NT2/D1 (cell line): ENCODE measurements at regions not wholly inside any gene's neighbourhood (a gene's known extent, or its start where the extent isn't known, plus 50 kb on each side); places are given as distances from the start of the nearest gene placed in this dataset.

ENCODE experiments used
- DNase-seq: peaks from one replicate; pipeline ENCODE4 v3.0.0-alpha.2; 2011; ENCODE audit warnings: low read depth, low spot score
- H3K27me3 ChIP-seq: 2 replicates; pipeline ENCODE4 v1.6.0; 2011; ENCODE audit warnings: mild to moderate bottlenecking; ENCODE audit not compliant: insufficient read length, insufficient read depth
- H3K36me3 ChIP-seq: 2 replicates; pipeline ENCODE4 v1.6.1; 2011; ENCODE audit warnings: mild to moderate bottlenecking, low read length, mixed read lengths; ENCODE audit not compliant: insufficient read depth, insufficient read length
- H3K4me1 ChIP-seq: 2 replicates; pipeline ENCODE4 v1.5.1; 2011; ENCODE audit not compliant: insufficient read depth, insufficient read length
- H3K4me3 ChIP-seq: 2 replicates; pipeline ENCODE4 v1.5.1; 2011; ENCODE audit warnings: low read depth; ENCODE audit not compliant: insufficient read length
- H3K9ac ChIP-seq: 2 replicates; pipeline ENCODE4 v1.6.0; 2011; ENCODE audit warnings: low read depth; ENCODE audit not compliant: insufficient read length
- H3K9me3 ChIP-seq: 2 replicates; pipeline ENCODE4 v1.5.1; 2011; ENCODE audit warnings: mild to moderate bottlenecking, low read length; ENCODE audit not compliant: insufficient read depth
- SUZ12 ChIP-seq: IDR thresholded peaks from 2 replicates; pipeline ENCODE4 v1.6.1; 2011; ENCODE audit not compliant: insufficient read length, insufficient read depth; ENCODE audit errors: extremely low read depth
- YY1 ChIP-seq: IDR thresholded peaks from 2 replicates; pipeline ENCODE4 v1.6.1; 2011; ENCODE audit not compliant: insufficient read length, insufficient read depth
- ZNF274 ChIP-seq: IDR thresholded peaks from 2 replicates; pipeline ENCODE4 v1.6.1; 2011; ENCODE audit warnings: mild to moderate bottlenecking, low read depth, low read length

- DNase-seq: no peak
- Histone ChIP-seq H3K36me3 (no peaks in the 10 kb centered on the region), H3K9me3 (no peaks in the 10 kb centered on the region), H3K4me3 (no peak overlapping the region), H3K9ac (no peak overlapping the region), H3K4me1 (no peaks in the 10 kb centered on the region), H3K27me3 (no peaks in the 10 kb centered on the region)
- TF ChIP-seq YY1 (no peak), SUZ12 (no peak), ZNF274 (no peak)
Measured at GRCh38 chr9:87088621-87089365, 141.5 kb upstream of the GAS1 start.

DNA sequence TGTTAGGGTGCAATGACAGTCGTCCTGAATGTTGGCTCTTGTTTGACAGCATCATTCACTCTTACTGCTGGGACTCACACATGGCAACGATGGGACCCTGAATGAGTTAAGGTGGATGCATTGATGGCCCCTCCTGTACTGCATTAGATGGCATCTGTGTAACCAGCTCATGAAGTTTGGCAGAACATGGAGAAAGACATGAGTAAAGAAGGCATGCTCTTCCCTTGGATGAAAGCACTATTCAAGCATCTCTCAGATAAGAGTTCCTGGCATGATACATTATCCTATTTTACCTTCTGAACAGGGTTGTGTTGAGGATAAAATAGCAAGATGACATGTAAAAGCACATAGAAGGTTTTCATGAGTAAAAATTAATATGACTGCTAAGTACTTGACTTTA is 142.2 kb upstream of the GAS1 start:
- H3K36me3 ChIP-seq: no peaks in the 10 kb centered on the region

GRCh38 chr9:87089929-87090328 is 142.6 kb upstream of the GAS1 start:
- no peaks in the 10 kb centered on the region for H3K36me3 ChIP-seq
- no peaks in the 10 kb centered on the region for H3K9me3 ChIP-seq
- DNase-seq: no peak

More for the DNA sequence above, 142.2 kb upstream of the GAS1 start:
- Histone ChIP-seq H3K9ac (no peak overlapping the region), H3K9me3 (no peaks in the 10 kb centered on the region), H3K4me3 (no peak overlapping the region), H3K4me1 (no peaks in the 10 kb centered on the region), H3K27me3 (no peaks in the 10 kb centered on the region)
- DNase-seq: no peak
- TF ChIP-seq ZNF274 (no peak), YY1 (no peak), SUZ12 (no peak)

DNA sequence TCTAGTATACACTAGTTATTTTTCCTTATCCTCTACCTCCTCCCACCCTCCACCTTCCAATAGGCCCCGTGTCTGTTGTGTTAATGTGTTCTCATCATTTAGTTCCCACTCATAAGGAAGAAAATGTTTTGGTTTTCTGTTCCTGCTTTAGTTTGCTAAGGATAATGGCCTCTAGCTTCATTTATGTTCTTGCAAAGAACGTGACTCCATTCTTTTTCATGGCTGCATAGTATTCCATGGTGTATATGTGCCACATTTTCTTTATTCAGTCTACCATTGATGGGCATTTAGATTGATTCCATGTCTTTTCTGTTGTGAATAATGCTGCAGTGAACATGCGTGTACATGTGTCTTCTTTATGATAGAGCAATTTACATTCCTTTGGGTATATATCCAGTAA is 146.5 kb upstream of the GAS1 start:
- Histone ChIP-seq H3K4me3 (no peak overlapping the region), H3K36me3 (no peaks in the 10 kb centered on the region), H3K9me3 (no peaks in the 10 kb centered on the region), H3K27me3 (no peaks in the 10 kb centered on the region), H3K4me1 (no peaks in the 10 kb centered on the region), H3K9ac (no peak overlapping the region)
- DNase-seq: no peak
- TF ChIP-seq SUZ12: no peak
- TF ChIP-seq YY1: no peak
- TF ChIP-seq ZNF274: no peak

More at GRCh38 chr9:87089929-87090328, 142.6 kb upstream of the GAS1 start:
- H3K9ac ChIP-seq: no peak overlapping the region
- no peaks in the 10 kb centered on the region for H3K27me3 ChIP-seq
- TF ChIP-seq YY1: no peak
- TF ChIP-seq SUZ12: no peak
- no peak for TF ChIP-seq ZNF274
- H3K4me1 ChIP-seq: no peaks in the 10 kb centered on the region
- H3K4me3 ChIP-seq: no peak overlapping the region

DNA sequence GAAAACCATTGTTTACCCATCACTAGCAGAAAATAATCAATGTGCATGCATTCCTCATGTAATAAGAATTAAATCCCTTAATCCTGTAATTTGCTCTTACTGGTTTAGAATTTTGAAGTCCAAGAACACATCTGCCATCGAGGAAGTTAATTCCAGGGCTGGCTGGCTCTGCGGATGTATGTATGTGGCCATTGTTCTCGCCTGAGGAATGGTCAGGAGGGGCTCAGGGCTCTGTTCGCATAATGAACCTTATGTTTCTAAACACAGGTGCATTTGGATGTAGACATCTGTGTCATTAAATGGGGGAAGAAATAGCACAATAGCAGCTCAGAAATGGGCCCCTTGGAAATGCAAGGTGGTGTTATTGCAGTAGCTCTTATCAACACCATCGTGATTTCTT is 148.6 kb upstream of the GAS1 start:
- no peaks in the 10 kb centered on the region for H3K9me3 ChIP-seq
- H3K4me1 ChIP-seq: no peaks in the 10 kb centered on the region
- TF ChIP-seq YY1 (no peak), SUZ12 (no peak), ZNF274 (no peak)
- H3K4me3 ChIP-seq: no peak overlapping the region
- DNase-seq: no peak
- H3K9ac ChIP-seq: no peak overlapping the region
- no peaks in the 10 kb centered on the region for H3K27me3 ChIP-seq
- H3K36me3 ChIP-seq: no peaks in the 10 kb centered on the region

GRCh38 chr9:87096506-87096905 is 149.2 kb upstream of the GAS1 start:
- no peaks in the 10 kb centered on the region for H3K4me1 ChIP-seq
- no peaks in the 10 kb centered on the region for H3K36me3 ChIP-seq
- no peaks in the 10 kb centered on the region for H3K27me3 ChIP-seq
- no peak for DNase-seq
- no peak overlapping the region for H3K9ac ChIP-seq
- TF ChIP-seq SUZ12 (no peak), YY1 (no peak), ZNF274 (no peak)
- H3K9me3 ChIP-seq: no peaks in the 10 kb centered on the region
- H3K4me3 ChIP-seq: no peak overlapping the region

DNA sequence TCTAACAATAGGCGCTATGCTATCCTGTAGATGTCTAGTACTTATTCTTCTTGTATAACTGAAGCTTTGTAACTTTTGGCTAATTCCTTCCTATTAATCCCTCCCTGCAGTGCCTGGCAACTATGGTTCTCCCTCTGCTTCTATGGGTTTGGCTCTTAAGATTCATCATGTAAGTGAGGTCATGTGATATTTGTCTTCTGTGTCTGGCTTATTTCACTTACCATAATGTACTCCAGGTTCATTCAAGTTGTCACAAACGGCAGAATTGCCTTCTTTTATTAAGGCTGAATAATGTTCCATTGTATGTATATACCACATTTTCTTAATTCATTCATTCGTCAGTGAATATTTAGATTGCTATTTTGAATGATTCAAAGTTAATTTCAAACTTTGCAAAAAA is 149.9 kb upstream of the GAS1 start:
- H3K9ac ChIP-seq: no peak overlapping the region
- H3K36me3 ChIP-seq: no peaks in the 10 kb centered on the region
- H3K4me1 ChIP-seq: no peaks in the 10 kb centered on the region
- H3K4me3 ChIP-seq: no peak overlapping the region
- TF ChIP-seq ZNF274 (no peak), SUZ12 (no peak), YY1 (no peak)
- DNase-seq: no peak
- no peaks in the 10 kb centered on the region for H3K9me3 ChIP-seq
- H3K27me3 ChIP-seq: no peaks in the 10 kb centered on the region

DNA sequence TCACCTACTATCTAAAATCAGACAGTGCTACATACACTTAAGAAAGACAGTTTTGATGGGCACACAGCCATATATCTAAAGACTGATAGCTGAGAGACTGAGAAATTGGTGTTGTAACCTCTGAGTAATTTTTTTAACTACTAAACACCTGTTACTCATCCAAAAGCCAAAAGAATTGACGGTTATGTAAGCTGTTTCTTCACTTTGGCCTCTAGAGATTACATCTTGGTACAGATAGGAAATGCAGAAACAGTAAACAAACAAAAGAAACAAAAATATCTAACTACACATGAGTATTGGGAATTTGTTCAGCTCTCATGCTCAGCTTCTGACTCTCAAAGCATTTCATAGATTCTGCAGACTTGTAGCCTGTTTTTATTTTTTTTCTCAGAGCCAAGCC is 152.1 kb upstream of the GAS1 start:
- Histone ChIP-seq H3K4me3 (no peak overlapping the region), H3K9ac (no peak overlapping the region), H3K27me3 (no peaks in the 10 kb centered on the region), H3K9me3 (no peaks in the 10 kb centered on the region), H3K4me1 (no peaks in the 10 kb centered on the region), H3K36me3 (no peaks in the 10 kb centered on the region)
- no peak for DNase-seq
- TF ChIP-seq SUZ12 (no peak), ZNF274 (no peak), YY1 (no peak)
